22Rv1 (cell line): ENCODE measurements at regions not wholly inside any gene's neighbourhood (a gene's known extent, or its start where the extent isn't known, plus 50 kb on each side); places are given as distances from the start of the nearest gene placed in this dataset.

ENCODE experiments used
- ZFX ChIP-seq: fragments of 450-650 bp; IDR thresholded peaks from 2 replicates; pipeline ENCODE4 v1.6.1; 2017; ENCODE audit warnings: antibody characterized with exemption, borderline replicate concordance
- TF ChIP-seq, protein P1 (sequence below): fragments of 450-650 bp; IDR thresholded peaks from 2 replicates; pipeline ENCODE4 v1.5.1; 2017; ENCODE audit warnings: mild to moderate bottlenecking

DNA sequence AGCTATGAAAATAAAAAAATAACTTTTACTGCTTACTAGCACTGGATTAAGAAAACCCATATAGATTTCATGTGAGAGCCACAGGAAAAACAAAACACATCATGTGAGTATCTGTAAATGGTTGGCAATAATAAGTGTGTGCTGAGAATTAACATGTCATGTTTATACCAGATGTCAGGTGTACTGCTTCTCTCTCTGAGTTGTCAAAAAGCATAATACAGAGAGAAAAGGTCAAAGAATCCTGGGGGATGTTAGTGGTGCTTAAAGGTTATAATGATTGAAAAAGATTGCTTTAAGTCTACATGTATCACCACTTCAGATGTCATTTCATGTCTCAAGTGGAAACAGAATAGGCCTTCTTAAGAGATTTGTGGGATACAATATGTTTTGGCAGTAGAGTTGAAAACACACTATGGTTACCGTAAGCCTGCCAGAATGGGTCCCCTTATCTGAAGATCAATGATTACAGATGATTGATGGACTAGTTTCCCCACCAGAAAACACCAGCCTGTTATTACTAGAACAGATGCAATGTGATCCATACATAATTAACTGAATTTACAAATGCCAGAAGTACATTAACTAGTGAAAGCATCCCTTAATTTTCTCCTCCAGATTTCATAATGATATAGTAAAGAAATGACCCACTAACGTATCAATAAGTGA, 204.1 kb downstream of the CNTN3 start:
- TF ChIP-seq, protein P1, sequence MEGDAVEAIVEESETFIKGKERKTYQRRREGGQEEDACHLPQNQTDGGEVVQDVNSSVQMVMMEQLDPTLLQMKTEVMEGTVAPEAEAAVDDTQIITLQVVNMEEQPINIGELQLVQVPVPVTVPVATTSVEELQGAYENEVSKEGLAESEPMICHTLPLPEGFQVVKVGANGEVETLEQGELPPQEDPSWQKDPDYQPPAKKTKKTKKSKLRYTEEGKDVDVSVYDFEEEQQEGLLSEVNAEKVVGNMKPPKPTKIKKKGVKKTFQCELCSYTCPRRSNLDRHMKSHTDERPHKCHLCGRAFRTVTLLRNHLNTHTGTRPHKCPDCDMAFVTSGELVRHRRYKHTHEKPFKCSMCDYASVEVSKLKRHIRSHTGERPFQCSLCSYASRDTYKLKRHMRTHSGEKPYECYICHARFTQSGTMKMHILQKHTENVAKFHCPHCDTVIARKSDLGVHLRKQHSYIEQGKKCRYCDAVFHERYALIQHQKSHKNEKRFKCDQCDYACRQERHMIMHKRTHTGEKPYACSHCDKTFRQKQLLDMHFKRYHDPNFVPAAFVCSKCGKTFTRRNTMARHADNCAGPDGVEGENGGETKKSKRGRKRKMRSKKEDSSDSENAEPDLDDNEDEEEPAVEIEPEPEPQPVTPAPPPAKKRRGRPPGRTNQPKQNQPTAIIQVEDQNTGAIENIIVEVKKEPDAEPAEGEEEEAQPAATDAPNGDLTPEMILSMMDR: no peak
- no peak for TF ChIP-seq ZFX
